Activated CD4-positive, alpha-beta T cell treated with anti-CD3 and anti-CD28 coated beads, Interleukin-2, Interleukin-6, amounts not matched to agents 100 ng/mL and 50 ng/mL, durations not matched to agents 16 hours and 8 hours (primary cell): ENCODE measurements at regions not wholly inside any gene's neighbourhood (a gene's known extent, or its start where the extent isn't known, plus 50 kb on each side); places are given as distances from the start of the nearest gene placed in this dataset.
"Not testable (repeated sequence)": the region's sequence is repeated elsewhere in the genome, so short reads cannot be mapped to it uniquely, and the experiment has no call there.

ENCODE experiments used
- DNase-seq: peaks from one replicate; pipeline ENCODE4 v3.0.0-alpha.2; 2020

DNA sequence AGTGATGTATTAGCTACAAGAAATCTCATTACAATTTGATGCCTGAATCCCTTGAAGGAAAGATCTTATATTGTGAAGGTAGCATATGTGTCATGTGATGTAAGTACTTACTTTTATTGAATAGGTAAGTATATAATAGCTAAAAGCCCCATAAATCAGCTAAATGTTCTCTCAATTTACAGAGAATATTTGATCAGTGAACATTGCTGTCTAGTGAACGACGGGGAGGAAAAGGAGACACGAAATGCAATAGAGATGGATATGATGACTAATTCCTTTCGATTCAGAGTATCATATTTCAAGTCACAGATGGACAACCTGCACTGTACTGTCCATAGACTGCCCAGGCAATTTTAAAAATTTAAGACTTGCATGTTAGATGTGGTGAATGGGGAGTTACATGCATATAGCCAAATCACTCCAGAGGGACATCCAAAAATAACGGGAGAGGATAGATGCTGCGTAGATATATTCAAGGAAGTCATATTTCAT is 462.1 kb upstream of the CDIN1 start:
- DNase-seq: no peak

DNA sequence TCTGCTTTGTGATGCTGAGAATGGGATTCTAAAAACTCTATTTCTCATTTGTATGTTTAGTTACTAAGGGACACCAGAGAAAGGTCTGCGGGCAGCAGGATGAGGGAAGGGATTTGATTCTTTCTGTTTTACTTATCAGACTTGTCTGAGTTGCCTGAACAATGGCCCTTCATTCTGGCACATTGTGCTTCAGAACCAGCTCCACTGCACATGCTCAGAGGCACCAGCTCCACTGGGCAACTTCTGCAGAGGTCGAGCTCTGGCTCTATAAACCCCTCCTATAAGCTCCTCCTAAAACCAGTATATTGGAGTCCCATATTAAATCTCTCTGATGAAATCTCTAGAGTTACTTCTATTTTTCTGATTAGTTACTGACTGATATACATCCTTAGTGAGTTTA is 453.2 kb upstream of the CDIN1 start:
- DNase-seq: no peak

DNA sequence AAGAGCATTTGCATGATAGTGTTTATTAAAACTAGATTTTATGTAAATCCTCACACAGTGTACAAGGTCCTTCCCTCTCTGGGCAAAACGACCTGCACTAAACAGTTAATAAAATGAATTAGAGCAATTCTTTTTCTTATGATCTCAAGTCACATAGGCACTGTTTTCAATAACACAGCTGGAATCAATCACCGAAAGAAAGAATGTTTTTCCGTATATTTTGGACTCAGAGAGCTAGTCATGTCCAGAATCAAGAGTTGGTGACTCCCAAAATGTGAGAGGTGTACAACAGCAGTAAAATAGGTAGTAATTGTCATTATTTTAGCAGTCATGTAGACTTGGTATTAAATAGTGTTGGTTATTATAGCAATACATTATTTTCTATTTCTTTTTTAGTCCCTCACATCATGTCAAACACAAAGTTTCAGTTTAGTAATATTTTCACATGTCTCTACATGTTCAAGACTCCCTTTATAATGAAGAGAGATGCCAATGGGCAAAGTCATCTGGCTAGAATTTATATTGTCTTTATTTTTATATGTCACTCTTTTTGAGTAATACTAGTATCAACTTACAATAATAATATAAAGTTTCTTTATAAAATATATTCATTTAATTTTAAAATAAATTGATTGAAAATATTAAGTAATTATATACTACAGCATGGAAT is 448.6 kb upstream of the CDIN1 start:
- no peak for DNase-seq

DNA sequence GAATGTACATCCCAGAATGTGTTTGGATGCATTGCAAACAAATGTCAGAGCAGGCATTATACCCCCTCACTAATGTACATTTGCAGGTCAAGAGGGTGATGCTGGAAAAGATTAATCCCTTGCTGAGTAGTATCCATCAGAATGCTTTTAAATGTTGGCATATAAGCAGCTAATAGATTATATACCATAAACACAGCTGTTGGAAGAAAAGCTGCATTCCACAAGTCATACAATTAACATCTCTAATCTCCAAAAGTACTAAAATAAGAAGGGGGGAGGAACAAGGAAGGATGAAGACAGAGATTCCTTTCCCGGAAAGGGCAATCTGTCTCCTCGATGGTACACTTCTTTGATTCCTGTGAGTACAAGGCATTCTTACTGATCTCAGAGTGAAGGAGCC is 445.7 kb upstream of the CDIN1 start:
- no peak for DNase-seq

DNA sequence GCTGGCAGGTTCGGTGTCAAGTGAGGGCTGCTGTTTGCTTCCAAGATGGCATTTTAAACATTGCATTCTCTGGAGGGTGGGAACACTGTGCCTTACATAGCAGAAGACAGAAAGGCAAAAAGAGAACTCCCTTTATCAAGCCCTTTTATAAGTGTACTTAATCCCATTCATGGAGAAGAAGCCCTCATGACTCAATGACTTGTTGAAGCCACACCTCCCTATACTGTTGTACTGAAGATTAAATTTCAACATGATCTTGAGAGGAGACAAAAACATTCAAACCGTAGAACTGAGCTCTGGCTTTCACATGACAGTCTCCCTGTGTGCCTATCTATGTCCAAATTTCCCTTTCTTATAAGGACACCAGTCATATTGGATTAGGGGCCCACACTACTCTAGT is 443.4 kb upstream of the CDIN1 start:
- no peak for DNase-seq

DNA sequence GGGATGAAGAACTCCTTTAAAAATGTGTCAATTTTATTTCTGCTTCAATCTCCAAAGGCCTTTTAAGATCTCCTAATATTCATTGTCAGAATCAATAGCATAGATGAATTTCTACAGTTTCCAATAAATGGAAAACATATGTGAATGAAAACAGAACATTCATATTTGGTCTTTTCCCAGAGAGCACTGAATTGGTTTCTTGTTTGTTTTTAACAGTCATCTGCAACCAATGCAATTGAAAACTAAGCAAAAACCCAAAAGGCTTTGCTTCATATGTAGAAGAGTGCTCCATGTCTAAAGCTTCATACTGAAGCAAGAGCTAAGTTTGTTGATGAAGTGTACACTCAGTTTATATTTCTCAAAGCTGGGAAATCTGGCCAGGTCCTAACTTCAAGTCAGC is 426.5 kb upstream of the CDIN1 start:
- no peak for DNase-seq

DNA sequence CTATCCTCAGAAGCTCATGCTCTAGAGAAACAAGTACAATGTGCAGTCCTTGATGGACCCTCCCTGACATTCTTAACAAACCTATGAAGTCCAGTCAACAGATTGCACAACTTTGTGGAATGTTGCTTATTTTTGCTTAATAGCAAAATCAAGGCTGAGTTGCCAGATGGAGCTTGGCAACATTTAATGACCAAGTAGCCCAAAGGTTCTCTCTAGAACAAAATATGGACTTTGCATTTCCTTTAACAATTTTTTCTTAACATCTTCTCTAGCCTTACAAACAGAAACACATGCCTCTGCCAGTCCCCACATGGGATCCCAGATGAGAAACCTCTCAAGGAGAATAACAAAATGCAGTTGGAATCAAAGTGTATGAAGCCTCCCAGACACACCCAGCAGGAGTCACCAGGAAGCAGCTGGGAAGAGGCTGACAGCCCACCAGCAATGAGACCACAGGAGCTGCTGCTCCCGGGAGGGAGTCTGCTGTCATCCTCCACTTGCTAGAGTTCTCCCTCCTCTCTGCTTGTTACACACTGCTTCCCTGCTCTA is 422.5 kb upstream of the CDIN1 start:
- DNase-seq: no peak

DNA sequence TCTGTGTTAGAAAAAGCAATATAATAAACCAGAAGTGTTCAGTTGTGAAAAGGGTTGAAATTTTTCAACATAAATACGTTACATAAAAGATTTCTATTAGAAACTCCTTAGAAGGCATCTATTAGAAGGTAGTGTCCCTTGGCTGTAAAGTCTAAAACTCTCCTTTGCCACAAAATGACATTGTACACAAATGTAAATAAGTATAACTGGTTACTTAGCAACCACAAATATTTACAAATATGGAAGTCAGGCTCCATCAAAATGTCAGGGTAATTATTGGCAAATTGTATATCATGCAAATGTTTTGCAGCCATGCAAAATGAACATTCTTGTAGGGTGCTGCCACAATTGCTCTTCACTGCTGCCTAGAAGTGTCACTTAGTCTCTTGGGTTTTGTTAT is 419.1 kb upstream of the CDIN1 start:
- no peak for DNase-seq

DNA sequence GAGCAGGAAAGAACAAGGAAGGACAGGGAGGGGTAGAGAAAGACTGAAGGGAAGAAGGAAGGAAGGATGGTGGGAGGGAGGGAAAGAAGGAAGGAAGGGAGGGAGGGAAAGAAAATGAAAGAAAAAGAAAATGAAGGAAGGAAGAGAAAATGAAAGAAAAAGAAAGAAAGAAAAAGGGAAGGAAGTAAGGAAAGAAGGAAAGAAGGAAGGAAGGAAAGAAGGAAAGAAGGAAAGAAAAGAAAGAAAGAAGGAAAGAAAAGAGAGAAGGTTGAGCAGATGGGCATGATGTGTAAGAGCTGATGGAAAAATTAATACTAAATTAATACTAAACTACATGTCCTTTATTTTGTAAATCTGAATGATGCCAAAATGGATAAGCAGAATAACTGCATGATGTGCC is 418.3 kb upstream of the CDIN1 start:
- DNase-seq: no peak

DNA sequence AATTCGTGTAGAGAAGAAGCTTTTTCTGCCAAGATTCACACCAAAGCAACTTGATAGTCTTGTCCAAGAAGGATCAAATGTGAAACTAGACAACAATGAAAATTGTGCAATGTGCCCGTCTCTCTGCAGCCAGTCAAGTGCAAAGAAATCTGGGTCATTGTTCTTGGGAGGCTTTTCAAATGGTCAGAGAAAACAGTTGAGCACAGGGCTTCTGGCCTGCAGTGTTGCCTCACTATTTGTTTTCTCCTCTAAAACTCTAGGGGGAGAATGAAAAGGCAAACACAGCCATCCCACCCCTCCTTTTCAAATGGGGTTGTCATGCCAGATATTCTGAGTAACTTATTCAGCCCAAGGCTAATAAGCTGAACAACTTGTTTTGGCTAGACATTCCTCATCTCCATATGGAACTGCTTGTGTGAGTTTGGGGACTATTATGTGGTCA is 417.6 kb upstream of the CDIN1 start:
- DNase-seq: no peak

DNA sequence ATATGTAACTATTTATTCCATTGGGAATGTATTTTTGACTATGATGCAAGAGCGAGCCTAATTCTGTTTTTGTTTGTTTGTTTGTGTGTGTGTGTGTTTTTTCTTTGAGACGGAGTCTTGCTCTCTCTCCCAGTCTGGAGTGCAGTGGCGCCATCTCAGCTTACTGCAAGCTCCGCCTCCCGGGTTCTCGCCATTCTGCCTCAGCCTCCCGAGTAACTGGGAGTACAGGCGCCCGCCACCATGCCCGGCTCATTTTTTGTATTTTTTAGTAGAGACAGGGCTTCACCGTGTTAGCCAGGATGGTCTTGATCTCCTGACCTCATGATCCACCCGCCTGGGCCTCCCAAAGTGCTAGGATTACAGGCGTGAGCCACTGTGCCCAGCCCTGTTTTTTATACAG is 415.4 kb upstream of the CDIN1 start:
- DNase-seq: not testable (repeated sequence)

DNA sequence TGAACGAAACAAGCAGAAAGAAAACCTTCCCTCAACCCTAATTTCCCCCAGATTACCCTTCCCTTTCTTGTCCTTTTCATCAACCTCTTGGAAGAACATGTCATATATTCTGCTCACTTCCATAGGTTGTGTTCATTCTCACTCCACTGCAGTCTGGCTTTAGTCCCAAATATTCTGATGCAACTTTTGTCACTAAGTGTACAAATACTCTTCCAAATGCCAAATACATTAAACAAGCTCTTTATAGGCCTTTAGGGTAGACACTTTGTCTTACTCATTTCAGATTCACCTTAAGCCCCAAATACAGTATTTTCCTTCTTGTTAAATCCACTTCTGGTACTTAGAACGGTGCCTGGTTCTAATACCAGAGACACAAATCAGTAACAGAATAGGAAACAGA is 406.5 kb upstream of the CDIN1 start:
- no peak for DNase-seq

DNA sequence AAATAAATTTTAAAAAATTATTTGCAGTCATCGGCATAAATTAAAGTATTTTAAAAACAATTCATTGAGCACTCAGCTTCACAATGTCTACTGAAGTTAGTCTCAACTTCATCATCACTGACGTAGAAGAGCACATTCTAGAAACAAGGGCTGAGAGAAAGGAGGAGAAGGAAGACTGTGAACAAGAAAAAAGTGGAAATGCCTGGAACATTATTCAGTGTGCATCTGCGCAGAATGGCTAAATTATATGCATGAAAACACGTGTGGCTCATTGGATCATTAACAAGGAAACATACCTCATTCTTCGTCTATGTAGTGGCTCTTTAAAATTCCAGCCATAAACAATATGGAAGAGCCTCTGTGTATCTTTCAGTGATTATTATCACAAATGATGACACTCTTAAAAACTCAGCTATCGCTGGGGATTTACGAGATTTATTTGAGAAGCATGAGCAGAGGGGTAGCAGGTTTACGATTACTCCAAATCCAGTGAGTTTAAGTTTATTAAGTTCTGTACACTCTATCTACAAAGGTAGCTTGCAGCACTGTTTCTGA is 404.2 kb upstream of the CDIN1 start:
- no peak for DNase-seq

DNA sequence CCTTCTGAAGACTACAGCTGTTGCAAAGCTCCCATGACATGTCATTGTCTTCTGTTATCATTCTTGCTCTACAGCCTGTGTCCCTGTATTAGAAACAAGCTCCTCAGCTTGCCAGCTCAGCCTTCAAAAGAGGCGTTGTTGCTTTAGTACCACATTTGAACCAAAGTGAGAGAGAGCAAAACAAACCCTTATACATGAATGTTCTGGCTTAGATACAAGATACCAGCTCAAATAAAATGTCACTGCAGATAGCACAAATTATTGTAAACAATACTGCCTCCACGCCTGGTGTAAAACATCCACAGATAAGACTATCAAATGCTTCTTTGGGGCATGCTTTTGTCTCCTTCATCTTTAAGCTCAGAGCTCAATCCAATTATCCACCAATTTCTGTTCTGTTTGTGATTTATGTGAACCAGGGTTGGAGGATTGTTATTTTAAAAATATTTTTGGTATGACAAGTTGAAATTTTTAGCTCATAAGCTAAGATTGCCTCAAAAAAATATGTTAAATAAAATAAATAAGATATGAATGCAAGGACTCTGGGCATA is 403.6 kb upstream of the CDIN1 start:
- DNase-seq: no peak

DNA sequence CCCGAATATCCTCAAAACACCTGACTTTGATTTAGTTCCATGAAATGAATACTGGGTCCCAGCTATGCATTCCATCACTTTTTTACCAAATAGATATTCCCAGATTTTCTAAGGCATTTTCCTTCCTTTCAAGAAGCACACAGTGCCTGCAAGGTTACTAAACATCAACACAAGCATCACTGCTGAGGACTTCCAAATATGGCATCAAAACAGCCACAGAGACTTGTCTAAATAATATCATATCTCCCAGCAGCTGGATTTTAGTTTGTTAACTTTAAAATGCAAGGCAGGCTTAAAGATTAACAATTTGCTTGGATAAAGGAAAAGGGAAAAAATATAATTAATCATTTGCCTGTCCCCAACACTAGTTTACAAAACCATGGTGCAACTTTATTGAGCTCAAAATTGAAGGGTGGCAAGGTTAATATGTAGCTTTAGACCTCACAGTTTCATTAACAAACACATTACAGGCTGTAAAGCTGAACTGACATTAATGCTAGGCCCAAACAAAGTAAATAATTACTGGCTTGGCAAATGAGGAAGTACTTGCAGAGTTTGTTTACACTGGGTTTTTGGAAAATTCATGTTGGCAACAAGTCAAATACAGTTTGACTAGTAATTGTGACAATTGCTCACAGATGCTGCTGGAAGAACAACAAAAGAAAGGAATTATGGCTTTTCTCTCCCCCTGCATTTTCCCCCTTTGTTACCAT is 401.7 kb upstream of the CDIN1 start:
- no peak for DNase-seq

DNA sequence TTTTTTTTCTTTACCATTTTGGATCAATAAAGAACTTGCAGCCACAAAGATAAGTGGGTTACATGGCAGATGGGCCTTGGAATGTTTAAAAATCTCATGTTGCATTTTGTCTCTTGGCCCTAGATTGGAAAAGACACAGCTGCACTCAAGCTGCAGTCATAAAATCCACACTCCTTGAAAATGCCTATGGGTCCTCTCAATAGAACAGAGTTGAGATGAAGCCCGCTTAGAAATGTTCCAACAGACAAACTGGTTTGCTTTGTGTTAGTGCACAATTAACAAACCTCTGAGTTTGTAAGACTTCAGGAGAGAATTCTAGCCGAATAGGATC is 401.2 kb upstream of the CDIN1 start:
- DNase-seq: no peak

DNA sequence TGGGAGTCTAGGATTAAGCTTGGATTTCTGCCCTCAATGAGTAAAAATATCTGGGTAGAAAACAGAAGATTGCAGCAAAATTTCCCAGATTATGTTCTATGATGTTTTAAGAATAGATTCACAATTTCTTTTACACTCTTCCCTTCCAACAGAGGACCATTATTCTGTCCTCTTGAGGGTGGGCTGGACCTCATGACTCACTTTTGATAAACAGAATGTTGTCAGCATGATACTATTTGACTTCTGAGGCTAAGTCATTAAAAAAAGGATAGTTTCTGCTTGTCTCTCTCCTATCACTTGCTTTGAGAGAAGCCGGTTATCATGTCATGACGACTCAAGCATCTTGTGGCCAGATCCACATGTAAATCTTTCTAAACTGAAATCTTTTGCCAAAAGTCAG is 396.2 kb upstream of the CDIN1 start:
- DNase-seq: no peak

DNA sequence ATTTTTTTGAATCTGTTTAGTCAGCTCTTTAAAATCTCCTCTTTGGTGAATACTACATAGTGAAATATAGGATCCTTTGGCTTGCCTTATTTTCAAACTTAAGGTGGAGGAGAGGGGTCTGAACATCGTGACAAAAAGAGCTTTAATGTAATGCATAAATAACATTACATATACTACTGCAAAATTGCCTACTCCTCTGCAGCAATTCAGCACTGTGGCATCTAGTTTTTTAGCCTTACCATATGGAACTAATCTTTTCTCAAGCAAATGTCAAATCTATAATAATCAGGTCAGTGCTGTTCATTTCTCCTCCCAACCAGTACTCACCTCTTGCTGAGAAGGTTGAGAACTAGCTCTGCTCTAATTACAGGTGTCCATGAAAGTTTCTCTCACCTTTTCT is 394.0 kb upstream of the CDIN1 start:
- DNase-seq: no peak

DNA sequence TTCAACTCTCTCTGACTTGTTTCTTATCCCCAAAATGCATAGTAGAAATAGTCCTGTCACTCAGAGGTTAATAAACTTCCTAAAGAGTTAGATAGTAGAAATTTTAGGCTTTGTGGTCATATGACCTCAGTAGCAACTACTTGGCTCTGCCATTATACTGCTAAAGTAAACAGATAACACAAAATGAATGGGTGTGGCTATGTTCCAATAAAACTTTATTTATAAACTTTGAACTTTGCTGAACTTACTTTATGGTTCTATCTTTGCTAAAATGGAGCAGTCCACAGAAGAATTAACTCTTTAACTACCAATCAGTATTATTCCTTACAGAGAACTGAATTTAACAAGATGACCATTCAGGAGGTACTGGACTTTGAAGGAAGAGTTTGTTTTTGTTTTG is 393.6 kb upstream of the CDIN1 start:
- DNase-seq: no peak

DNA sequence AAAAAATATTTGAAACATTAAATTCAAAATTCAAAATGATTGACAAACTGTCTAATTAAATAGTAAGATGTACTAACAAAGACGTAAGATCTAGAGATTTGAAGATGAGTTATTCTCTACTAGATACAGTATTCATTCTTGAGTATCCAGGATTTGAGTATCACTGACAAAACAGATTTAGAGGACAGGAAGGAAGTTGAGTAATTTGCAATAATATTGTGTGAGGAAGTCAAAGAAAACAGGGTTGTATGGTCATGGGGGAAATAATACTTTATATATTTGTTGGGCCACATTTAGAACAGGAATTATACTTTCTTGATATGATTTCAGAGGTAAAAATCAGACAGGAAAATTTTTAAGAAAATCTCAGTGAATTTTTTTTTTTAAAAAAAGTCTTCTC is 393.1 kb upstream of the CDIN1 start:
- DNase-seq: no peak

DNA sequence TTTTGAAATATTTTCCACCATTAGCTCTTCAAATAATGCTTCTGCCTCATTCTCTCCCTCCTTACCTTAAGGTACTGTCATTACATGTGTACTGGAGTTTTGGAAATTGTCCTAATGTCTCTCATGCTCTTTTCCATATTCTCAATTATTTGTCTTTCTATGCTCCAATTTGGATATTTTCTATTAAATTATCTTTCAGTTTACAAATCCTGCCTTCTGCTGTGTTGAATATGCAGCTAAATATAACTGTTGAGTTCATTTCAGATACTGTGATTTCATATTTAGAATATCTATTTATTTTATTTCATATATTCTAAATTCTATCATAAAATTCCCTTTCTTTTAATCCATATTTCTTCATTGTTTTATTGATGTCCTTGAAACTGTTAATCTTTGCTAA is 388.0 kb upstream of the CDIN1 start:
- no peak for DNase-seq

DNA sequence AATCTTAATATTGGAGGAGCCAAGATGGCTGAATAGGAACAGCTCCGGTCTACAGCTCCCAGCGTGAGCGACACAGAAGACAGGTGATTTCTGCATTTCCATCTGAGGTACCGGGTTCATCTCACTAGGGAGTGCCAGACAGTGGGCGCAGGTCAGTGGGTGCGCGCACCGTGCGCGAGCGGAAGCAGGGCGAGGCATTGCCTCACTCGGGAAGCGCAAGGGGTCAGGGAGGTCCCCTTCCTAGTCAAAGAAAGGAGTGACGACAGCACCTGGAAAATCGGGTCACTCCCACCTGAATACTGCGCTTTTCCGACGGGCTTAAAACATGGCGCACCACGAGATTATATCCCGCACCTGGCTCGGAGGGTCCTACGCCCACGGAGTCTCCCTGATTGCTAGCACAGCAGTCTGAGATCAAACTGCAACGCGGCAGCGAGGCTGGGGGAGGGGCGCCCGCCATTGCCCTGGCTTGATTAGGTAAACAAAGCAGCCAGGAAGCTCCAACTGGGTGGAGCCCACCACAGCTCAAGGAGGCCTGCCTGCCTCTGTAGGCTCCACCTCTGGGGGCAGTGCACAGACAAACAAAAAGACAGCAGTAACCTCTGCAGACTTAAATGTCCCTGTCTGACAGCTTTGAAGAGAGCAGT is 383.9 kb upstream of the CDIN1 start:
- DNase-seq: not testable (repeated sequence)

DNA sequence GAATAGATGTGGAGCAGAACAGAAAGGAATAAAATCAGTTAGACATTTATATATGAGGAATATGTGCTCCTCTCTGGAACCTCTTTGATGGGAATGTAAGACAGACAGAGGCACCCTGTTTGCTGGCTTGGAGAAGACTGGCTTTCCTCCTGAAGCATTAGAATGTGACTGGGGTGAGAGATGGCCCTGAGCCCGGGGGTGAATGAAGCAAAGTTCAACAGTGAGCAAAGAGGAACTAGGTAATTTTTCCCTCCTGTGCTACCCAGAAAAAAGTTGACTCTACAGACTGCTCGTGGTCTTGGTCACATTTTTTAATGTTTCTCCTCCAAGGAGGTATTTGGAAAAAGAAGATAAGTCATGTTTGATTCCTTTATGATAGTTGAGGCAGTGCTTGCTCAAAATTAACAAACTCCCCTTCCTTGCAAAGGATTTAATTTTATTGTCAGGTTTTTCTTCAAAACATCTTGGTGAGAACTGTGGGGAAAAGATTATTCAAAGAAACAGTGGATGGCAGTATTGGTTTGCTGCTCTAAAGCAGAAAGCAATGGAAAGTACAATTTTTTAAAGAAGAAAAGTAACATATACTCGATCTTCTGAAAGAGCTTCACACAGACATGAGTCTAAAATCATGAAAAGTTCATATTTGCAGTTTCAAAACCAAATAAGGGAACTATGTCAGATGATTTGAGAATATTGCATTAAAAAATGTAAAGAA is 370.4 kb upstream of the CDIN1 start:
- no peak for DNase-seq
